ENCODE measurements at regions not wholly inside any gene's neighbourhood (a gene's known extent, or its start where the extent isn't known, plus 50 kb on each side); places are given as distances from the start of the nearest gene placed in this dataset.
"Not testable (repeated sequence)": the region's sequence is repeated elsewhere in the genome, so short reads cannot be mapped to it uniquely, and the experiment has no call there.

DNA sequence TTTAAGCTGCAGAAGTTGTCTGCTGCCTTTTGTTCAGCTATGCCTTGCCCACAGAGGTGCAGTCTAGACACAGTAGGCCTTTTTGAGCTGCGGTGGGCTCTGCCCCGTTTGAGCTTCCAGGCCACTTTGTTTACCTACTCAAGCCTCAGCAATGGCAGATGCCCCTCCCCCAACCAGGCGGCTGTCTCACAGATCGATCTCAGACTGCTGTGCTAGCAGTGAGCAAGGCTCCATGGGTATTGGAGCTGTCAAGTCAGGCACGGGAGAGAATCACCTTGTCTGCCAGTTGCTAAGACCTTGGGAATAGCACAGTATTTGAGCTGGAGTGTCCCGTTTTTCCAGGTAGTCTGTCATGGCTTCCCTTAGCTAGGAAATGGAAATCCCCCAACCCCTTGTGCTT lies 587.8 kb upstream of the CLINT1 start:
- DNase-seq (ENCODE audit: low read depth, low spot score), result peak; percentile 4

DNA sequence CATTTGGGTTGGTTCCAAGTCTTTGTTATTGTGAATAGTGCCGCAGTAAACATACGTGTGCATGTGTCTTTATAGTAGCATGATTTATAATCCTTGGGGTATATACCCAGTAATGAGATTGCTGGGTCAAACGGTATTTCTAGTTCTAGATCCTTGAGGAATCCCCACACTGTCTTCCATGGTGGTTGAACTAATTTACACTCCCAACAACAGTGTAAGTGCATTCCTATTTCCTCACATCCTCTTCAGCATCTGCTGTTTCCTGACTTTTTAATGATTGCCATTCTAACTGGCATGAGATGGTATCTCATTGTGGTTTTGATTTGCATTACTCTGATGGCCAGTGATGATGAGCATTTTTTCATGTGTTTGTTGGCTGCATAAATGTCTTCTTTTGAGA lies 580.3 kb upstream of the CLINT1 start:
- DNase-seq (ENCODE audit: low read depth, low spot score), result not testable (repeated sequence)

DNA sequence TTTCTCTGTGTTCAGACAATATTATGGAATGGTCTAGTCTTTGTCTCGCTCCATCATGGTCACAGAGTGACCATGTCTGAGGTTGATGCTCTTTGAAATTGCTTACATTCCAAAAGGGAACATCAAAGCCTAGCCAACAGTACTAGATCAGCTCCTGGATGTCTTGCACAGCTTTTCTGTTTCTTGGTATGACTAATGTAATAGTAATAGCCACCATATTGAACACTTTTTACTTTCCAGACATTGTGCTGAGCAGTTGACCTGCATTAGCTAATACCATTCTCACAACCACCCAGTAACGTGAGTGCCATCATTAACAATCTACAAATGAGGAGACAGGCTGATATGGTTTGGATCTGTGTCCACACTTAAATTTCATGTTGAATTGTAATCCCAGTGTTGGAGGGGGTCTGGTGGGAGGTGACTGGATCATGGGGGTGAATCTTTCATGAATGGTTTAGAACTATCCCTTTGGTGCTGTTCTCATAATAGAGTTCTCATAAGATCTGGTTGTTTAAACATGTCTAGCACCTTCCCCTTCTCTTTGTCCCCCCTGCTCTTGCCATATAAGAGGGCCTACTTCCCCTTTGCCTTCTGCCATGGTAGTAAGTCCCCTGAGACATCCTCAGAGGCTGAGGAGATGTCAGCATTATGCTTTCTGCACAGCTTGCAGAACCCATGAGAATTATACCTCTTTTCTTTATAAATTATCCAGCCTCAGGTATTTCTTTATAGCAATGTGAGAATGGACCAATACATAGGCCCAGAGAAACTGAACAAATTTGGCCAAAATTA lies 577.5 kb upstream of the CLINT1 start:
- no peak for DNase-seq (ENCODE audit: low read depth, low spot score)

DNA sequence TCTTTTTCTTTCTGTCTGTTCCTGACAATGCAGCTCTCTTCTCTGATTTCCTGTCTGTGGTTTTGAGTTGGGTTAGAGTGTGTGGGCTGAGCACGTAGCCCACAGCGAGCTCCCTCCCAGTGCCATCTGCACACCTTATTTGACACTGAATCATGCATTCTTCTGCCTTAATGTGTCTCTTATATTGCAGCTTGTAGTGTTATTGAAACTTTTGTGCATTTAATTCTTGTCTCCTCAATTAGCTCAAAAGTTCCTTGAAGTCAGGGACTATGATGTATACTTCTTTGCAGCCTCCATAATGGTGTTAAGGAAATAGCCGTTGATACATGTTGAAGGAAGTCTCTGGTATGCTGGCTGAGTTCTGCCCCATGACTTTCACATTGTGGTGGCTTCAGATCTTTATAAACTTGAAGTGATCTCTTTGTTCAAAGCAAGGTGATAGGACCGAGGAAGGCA lies 576.2 kb upstream of the CLINT1 start:
- no peak for DNase-seq (ENCODE audit: low read depth, low spot score)

DNA sequence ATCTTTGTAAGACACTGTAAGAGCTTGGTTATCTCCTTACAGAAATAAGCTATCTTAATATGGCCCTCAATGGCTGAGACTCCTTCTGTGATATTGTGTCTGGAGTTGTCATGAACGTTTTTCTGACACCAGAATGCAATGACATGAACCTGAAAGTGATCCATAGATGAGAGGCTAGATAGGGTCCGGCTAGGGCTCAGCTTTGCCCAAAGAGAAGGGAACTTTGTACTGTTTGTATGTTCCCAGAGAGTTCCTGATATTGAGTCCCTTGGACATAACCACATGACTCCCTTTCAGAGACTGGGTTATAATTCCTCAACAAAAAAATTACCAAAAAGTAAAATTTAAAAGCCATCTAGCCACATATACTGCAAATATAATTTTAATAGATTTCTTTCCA lies 575.8 kb upstream of the CLINT1 start:
- DNase-seq (ENCODE audit: low read depth, low spot score), result no peak

DNA sequence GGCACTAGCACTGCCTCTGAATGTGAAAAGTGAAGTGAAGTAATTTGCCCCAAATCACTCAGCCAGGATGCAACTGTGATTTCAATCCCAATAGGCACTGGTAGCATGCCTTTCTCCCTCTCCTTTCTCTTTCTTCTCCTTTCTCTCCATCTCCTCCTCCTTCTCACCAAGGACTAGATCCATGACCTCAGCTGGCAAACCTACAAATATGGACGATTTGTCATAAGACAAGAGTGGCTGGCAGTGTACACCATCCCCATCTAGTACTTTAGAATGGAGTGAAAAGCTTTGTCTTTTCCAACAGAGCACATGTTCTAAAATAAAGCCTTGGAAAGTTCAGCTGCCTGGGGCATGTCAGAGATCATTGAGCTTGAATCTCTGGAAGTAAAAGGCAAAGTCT lies 574.7 kb upstream of the CLINT1 start:
- no peak for DNase-seq (ENCODE audit: low read depth, low spot score)

DNA sequence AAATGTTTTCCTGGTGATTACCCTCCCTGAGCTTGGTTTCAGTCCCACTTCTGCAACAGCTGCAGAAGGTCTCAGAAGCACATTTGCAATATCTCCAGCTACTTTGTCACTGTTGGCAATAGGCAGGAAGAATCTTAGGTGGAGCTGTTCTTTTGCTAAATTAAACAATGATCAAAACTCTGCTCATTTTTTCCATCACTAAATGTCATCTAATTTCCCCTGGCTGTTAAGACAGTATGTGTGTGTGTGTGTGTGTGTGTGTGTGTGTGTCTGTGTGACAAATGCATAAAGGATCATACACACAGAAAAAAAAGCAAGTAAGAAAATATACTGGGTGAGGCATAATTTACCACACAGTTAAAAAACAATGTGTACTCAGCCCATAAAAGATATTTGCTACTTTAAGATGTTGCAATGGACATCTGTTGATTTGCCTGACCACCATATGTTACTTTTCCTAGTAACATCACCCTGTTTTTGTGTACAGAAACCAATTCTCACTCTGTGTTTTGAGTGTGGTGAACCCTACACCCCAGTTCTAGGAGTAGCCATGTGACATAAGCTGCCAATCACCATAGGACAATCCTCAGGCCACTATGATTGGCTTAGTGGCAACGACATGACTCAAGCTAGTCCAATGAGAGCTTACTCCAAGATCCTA lies 572.6 kb upstream of the CLINT1 start:
- no peak for DNase-seq (ENCODE audit: low read depth, low spot score)

DNA sequence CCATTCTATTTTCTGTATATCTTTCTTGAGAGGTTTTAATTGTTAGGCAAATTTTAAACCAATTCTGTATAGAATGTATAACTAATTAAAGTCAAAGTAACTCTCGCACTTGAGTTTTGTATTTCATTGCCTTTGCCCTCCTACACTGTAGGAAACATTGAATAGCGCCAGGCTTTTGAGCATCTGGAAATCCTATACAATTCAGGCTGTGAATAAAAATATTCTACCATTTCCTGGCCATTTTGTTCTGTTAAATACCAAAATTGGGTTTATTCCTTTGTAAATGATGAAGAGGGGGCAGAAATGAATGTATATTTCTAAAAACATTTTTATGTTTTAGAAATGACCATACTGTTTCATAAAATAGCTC lies 571.8 kb upstream of the CLINT1 start:
- DNase-seq (ENCODE audit: low read depth, low spot score), result no peak

DNA sequence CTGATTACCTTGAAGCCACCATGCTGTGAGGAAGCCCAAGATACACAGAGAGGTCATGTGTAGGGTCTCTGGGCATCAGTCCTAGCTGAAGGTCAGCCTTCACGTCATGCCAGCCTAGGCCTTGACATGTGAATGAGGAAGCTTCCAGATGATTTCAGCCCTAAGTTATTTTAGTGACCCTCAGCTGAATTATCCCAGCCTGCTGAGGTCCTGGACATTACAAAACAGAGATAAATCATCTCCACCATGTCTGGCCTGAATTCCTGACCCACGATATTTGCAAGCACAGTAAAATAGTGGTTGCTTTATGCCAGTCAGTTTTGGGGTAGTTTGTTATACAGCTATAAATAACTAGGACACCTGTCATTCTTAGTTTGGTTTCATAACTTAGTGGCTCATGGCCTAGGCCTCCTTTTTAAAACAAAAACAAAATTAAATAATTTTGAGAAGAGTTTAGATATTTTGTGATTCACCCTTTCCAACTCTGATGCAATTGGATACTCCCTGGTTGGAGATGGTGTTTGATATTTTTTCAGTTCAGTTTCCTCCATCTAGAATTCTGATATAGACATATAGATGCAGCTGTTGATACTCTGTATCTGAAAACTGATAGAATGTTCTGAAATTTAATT lies 571.3 kb upstream of the CLINT1 start:
- no peak for DNase-seq (ENCODE audit: low read depth, low spot score)

DNA sequence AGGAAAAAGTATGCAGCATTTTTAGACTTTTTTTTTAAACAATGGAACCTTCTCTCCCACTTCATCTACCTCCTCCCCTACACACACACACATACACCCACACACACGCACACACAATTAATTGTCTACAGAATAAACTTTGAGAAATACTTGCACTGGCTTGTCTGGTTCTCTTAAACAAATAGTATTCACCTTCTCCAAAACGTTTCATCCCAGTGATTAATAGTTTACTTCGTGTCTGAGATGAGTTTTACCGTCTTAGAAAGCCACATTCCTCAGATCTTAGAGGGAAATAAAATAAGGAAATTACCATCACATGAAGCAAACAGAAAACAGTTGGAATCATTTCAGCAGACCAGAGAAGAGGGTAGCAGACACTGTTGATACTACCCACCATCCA lies 570.6 kb upstream of the CLINT1 start:
- no peak for DNase-seq (ENCODE audit: low read depth, low spot score)

DNA sequence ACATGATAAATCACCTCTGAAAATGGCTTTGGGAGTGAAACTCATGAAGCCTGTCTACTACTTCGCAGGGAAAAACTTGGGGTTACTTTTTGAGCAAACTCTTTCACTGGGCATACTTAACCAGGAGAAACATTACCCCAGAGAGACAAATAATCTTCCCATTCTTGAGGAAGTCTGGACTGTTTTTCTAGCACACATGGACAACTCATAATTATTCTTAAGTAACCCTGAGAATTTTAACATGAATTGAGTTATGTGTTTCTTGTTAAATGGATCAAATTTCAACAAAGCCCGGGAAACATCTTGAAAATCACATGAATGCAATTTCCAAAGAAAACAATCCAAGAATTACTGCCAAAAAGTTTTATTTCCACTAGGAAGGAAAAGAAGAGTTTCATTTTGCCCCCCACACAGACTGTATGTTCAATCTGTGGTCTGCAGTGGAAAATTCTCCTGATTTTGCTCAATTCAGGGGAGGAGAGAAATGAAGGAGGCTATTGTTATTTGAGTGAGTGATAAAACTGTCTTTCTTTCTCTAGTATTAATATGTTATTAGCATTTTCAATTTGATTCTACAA lies 564.8 kb upstream of the CLINT1 start:
- no peak for DNase-seq (ENCODE audit: low read depth, low spot score)

DNA sequence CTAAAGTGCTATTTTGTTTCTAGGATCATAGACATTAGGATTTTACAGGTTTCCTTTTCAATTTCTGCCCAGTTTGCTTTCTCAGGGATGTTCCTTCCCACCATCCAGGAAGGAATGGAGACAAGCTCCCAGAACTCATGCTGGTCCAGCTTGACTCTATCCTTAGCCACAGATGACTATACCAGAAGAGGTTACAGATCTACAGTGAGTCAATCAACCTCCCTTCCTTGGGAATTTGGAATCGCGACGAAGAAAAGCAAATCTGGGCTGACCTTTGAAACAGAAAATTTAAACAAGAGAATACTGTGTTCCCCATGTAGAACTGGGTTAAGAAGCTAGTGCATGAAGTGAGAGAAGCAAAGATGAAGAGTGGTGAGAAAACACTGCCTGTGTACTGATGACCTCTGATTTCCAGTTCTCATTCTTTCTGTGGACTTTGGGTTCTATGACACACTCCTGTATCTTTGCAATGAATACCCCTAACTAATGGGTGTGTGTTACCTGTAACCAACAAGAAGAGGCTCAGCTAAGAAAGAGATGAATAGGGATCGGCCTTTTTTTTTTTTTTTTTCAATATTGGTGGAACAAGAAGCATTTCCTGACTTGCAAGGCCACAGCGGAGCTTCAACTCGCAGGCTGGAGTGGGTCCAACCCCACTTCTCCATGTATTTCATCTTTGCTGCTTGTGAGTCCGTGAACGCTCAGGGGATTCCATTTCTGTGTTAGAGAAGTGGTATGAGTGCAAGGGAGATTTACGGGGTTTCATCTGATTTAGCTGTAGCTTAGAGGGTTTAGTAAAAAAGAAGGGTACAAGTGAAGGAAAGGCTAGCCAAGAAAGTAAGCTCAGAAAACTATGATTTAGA lies 563.9 kb upstream of the CLINT1 start:
- no peak for DNase-seq (ENCODE audit: low read depth, low spot score)

DNA sequence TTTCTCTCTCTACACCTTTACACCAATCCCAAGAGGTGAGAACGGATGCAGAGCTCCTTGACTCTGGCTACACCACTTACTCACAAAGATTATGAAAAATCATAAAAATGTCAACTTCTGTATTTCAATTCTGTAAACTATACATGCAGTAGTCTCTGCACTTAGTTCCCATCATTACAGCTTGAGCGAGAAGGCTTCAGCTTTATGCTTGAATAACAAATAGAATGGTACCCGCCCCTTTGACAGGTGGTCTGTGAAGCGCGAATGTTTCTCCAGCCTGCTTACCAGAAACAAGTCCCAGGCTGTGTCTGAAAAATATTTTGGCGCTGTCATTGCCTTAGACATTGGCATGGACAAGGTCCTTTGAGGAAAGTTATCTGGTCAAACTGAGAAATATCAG lies 562.4 kb upstream of the CLINT1 start:
- DNase-seq (ENCODE audit: low read depth, low spot score), result no peak

DNA sequence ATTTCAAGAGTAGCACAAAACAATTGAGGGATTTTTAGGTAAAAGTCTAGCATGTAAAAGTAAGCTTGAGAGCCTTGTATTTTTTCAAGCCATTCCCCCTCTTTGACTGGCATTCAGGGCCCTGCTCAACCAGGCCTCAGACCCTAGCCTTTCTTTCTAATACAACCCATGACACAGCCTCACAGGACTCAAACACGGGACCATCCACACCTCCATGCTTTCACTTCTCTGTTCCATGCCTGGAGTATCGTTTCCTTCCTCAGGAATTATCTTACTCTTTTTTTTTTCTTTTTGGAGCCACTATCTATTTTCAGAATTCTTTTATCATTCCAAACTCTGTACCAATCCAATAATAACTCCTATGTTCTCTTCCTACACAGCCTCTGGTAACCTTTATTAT lies 560.2 kb upstream of the CLINT1 start:
- no peak for DNase-seq (ENCODE audit: low read depth, low spot score)

DNA sequence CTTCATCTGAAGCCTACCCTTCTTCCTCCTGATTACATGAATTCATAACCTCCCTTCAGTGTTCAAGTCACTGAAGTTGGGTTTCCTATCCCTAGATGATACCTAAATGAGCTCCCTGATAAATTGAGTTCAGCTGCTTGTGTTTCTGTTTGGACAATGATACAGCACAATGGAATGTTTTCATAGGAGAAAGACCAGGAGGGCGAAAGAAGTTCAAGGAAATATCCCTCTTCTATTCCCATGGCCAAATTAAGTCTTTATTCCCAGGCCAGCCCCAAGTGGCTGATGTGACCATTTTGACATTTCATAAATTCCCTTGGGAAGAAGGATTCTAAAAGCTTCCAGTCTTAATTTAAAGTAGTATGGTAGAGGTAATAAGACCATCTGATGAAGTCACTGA lies 555.8 kb upstream of the CLINT1 start:
- no peak for DNase-seq (ENCODE audit: low read depth, low spot score)

DNA sequence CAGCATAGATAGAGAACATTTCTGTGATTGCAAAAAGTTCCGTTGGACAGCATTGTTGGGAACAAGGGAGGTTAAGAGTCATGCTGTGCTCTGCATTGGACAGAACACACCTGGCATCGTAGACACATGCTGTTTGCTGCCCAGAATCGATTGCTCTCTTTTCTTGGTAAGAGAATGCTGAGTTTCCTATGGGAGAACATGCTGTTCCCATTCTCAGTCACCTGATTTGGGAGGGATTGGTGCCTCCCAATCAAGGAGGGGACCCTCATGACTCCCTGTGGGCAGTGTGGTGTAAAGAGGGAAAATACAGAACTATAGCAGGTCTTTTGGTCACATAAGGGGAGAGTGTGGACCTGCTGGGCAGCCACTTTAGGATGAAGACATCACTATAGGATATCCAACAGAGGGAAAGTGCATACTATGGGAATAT lies 555.4 kb upstream of the CLINT1 start:
- DNase-seq (ENCODE audit: low read depth, low spot score), result no peak

DNA sequence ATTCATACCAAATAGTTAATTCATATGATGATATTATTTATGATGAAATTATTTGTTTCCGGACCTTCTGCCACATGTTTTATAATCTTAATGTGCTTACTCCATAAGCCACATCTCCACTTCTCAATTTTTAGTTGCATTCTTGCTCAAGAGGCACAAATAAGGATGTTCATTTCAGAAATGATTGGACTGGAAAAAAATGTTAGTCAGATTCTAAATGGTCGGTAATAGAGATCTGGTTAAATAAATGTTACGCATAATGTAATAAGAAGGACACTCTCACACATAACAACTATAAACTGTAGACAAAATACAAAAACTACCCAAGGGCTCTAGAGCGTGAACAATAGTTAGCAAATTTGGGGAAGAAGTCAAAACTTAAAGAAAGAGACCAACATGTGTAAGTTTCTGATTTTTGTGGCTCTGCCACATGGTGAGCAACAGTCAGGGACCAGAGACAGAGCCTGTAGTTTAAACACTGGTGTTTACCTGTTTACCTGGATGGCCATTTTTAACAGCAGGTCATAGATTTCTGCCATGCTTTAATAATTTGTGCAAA lies 554.3 kb upstream of the CLINT1 start:
- no peak for DNase-seq (ENCODE audit: low read depth, low spot score)

DNA sequence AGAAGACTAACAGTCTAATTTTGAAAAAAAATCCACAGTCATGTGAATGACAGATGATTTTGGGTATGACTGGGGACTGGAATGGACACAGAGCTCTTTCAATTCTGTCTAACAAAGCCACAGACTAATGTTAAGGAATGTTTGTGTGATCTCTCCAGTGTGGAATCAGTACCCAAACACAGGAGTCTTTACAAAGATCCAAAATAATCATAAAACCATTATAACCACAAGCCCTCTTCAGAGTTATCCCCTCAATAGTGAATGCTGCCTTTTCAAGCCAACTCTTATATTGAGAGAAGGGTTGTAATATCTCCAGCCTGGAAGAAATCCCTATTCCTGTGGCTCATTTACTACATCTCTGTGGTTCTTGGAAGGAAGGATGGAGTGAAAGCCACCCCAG lies 552.0 kb upstream of the CLINT1 start:
- DNase-seq (ENCODE audit: low read depth, low spot score), result no peak

DNA sequence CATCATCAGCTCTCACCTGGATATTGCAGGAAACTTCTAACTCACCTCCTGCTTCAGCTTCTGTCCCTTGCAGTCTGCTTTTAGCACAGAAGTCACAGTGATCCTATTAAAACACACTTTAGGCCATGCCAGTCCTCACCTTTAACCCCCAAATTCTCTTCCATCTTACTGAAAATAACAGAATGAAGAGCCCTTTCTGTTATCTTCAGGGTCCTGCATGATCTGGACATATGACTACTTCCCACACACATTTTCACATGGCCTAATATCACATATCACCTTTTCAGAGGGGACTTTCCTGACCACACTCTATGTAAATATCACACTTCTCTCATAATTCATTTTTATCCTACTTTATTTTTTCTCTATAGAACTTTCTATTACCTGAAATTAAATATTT lies 550.6 kb upstream of the CLINT1 start:
- no peak for DNase-seq (ENCODE audit: low read depth, low spot score)

DNA sequence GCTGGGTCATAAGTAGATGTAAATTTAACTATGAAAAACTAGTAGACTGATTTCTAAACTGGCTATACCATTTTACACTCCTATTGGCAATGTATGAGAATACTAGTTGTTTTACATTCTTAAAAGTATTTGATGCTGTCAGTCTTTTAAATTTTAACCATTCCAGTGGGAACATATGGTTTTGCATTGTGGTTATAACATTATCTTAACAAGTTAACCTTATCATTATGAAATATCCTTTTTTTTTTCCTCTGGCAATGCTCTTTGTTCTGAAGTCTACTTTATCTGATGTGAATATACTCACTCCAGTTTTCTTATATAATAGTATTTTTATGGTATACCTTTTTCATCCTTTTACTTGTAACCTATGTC lies 548.9 kb upstream of the CLINT1 start:
- no peak for DNase-seq (ENCODE audit: low read depth, low spot score)

Measured in ELF-1 (cell line).